Sigmoid colon (tissue), 6 donors: ENCODE measurements at regions not wholly inside any gene's neighbourhood (a gene's known extent, or its start where the extent isn't known, plus 50 kb on each side); places are given as distances from the start of the nearest gene placed in this dataset.
"Not testable (repeated sequence)": the region's sequence is repeated elsewhere in the genome, so short reads cannot be mapped to it uniquely, and the experiment has no call there.

Source experiments
- DNase-seq: peaks from one replicate; pipeline ENCODE4 v3.0.0-alpha.2; 2019
- H3K27ac ChIP-seq, 4 donors: fragments of 200-600 bp; sonication (generic); one replicate each; pipeline ENCODE4 v1.5.1; 2016 to 2019; ENCODE audit warnings: mild to moderate bottlenecking in 1 of 4
- H3K27me3 ChIP-seq, 3 donors: fragments of 200-600 bp; sonication (generic); one replicate each; pipeline ENCODE4 v1.5.1; 2019; ENCODE audit warnings: mild to moderate bottlenecking in 1 of 3
- H3K36me3 ChIP-seq, 4 donors: fragments of 200-600 bp; sonication (generic); one replicate each; pipeline ENCODE4 v1.5.1; 2016 to 2019
- H3K4me1 ChIP-seq, 4 donors: fragments of 200-600 bp; sonication (generic); one replicate each; pipeline ENCODE4 v1.5.1; 2017 to 2019
- H3K4me3 ChIP-seq, 4 donors: fragments of 200-600 bp; sonication (generic); one replicate each; pipeline ENCODE4 v1.5.1; 2017 to 2019; ENCODE audit warnings: mild to moderate bottlenecking in 2 of 4, moderate library complexity in 1 of 4
- H3K9me3 ChIP-seq, 4 donors: fragments of 200-600 bp in 3 of 4; sonication (generic) in 3 of 4; one replicate each; pipeline versions ENCODE4 v1.5.1 to v1.6.1; 2013 to 2019
- EP300 ChIP-seq, 4 donors: sonication (generic); formaldehyde crosslinking; IDR thresholded peaks; one replicate each; pipeline ENCODE4 v1.6.1; 2017; ENCODE audit warnings: antibody characterized with exemption in 4 of 4
- POLR2A ChIP-seq, 2 donors: fragments of 450-650 bp; IDR thresholded peaks; one replicate each; pipeline ENCODE4 v1.6.1; 2016; ENCODE audit warnings: antibody characterized with exemption in 2 of 2, mild to moderate bottlenecking in 2 of 2, moderate library complexity in 2 of 2
- POLR2AphosphoS5 ChIP-seq, 4 donors: sonication (generic); formaldehyde crosslinking; IDR thresholded peaks; one replicate each; pipeline ENCODE4 v1.6.1; 2017; ENCODE audit warnings: antibody characterized with exemption in 4 of 4
- WGBS, 2 donors: extraction: QIAGEN DNeasy Blood & Tissue Kit; methylation state at CpG; one replicate each; pipeline ENCODE4 v1.1.7; 2013; 5-methylcytosine and 5-hydroxymethylcytosine counted together
- intact Hi-C: fragments of 100-400 bp; cut with DNase I; formaldehyde crosslinking; loops from one replicate; pipeline ENCODE4 v1.15.1; 2023
- TF ChIP-seq, protein P1 (sequence below), 4 experiments: fragments of 450-650 bp in 3 of 4; fragments of 200-600 bp in 1 of 4; IDR thresholded peaks; one replicate each; pipeline ENCODE4 v1.5.1; 2016 to 2019; ENCODE audit warnings: antibody characterized with exemption in 4 of 4, mild to moderate bottlenecking in 3 of 4, moderate library complexity in 2 of 4
- donor health status: healthy with polysubstance abuse.
- donor health status: healthy.

GRCh38 chr11:24407733-24408132 is 89.1 kb upstream of the LUZP2 start:
- WGBS, 2 donors, result 59 to 79% methylated on average over 3 of the region's 3 CpGs

DNA sequence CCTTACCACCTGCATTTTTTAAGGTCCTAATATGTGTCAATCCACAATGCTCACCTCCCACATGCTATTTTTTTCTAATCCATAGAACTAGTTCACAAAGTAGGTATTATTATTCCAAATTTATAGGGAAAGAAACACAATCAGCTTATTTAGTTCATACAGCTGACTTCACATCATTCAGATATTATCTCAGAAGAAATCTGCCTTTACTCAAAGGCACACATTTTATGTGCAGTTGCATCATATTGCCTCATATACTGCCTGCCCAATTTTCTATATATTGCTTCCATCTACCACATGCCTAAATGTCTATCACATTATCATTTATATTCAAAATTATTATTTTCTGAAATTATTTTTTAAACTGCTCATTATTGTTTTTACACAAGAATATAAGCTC is 88.7 kb upstream of the LUZP2 start:
- no peak for DNase-seq
- no peak overlapping the region for H3K27ac ChIP-seq
- no peak overlapping the region for H3K4me3 ChIP-seq
- TF ChIP-seq EP300 (IDR thresholded peaks at IDR 0.05), result no peak
- TF ChIP-seq POLR2A (IDR thresholded peaks at IDR 0.05), result no peak
- TF ChIP-seq, protein P1, sequence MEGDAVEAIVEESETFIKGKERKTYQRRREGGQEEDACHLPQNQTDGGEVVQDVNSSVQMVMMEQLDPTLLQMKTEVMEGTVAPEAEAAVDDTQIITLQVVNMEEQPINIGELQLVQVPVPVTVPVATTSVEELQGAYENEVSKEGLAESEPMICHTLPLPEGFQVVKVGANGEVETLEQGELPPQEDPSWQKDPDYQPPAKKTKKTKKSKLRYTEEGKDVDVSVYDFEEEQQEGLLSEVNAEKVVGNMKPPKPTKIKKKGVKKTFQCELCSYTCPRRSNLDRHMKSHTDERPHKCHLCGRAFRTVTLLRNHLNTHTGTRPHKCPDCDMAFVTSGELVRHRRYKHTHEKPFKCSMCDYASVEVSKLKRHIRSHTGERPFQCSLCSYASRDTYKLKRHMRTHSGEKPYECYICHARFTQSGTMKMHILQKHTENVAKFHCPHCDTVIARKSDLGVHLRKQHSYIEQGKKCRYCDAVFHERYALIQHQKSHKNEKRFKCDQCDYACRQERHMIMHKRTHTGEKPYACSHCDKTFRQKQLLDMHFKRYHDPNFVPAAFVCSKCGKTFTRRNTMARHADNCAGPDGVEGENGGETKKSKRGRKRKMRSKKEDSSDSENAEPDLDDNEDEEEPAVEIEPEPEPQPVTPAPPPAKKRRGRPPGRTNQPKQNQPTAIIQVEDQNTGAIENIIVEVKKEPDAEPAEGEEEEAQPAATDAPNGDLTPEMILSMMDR (IDR thresholded peaks at IDR 0.05), result no peak
- no peak for TF ChIP-seq POLR2AphosphoS5 (IDR thresholded peaks at IDR 0.05)
- no peaks in the 10 kb centered on the region for H3K9me3 ChIP-seq
- intact Hi-C loops, result no loop called here
- H3K36me3 ChIP-seq, result no peaks in the 10 kb centered on the region
- H3K4me1 ChIP-seq, result no peaks in the 10 kb centered on the region
- H3K27me3 ChIP-seq, result no peaks in the 10 kb centered on the region

More at GRCh38 chr11:24407733-24408132, 89.1 kb upstream of the LUZP2 start:
- Histone ChIP-seq H3K27me3 (no peaks in the 10 kb centered on the region), H3K4me1 (no peaks in the 10 kb centered on the region), H3K27ac (no peak overlapping the region), H3K36me3 (no peaks in the 10 kb centered on the region), H3K9me3 (peaks cover 0 to 1% (median 0%) of the 10 kb centered on the region in 4 donors), H3K4me3 (no peak overlapping the region)
- no peak for TF ChIP-seq EP300 (IDR thresholded peaks at IDR 0.05)
- no peak for TF ChIP-seq POLR2AphosphoS5 (IDR thresholded peaks at IDR 0.05)
- TF ChIP-seq POLR2A (IDR thresholded peaks at IDR 0.05), result no peak
- TF ChIP-seq, protein P1 (IDR thresholded peaks at IDR 0.05), result no peak
- intact Hi-C loops, result no loop called here
- no peak for DNase-seq

- H3K9me3 ChIP-seq, result no peaks in the 10 kb centered on the region
- H3K27ac ChIP-seq, result no peak overlapping the region
- intact Hi-C loops, result no loop called here
- TF ChIP-seq EP300 (IDR thresholded peaks at IDR 0.05) (no peak), POLR2A (IDR thresholded peaks at IDR 0.05) (no peak), POLR2AphosphoS5 (IDR thresholded peaks at IDR 0.05) (no peak)
- TF ChIP-seq, protein P1 (IDR thresholded peaks at IDR 0.05), result no peak
- DNase-seq, result no peak
- H3K27me3 ChIP-seq, result no peaks in the 10 kb centered on the region
- H3K4me3 ChIP-seq, result no peak overlapping the region
- WGBS, 2 donors, result 84 to 88% methylated on average over 3 of the region's 3 CpGs
- no peaks in the 10 kb centered on the region for H3K4me1 ChIP-seq
- no peaks in the 10 kb centered on the region for H3K36me3 ChIP-seq
These were observed 85.1 kb upstream of the LUZP2 start for GRCh38 chr11:24411791-24412190.

DNA sequence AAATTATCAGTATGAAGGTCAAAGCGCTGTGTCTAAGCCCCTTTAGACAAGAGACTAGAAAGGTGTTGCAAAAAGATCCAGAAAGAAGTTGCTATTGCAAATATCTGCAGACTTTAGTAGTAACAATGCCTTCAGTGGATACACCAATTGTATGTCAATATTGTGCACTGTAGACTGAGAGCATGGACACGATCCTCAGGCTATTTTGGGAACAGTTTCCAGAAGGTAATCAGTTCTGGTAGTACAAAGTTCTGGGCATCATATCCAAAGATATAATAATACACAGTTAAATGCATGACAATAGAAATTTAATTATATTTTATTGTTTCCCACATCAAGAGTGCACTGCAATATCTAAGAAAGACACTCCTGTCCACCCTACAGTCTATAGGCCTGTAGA is 84.1 kb upstream of the LUZP2 start:
- H3K27ac ChIP-seq, result no peak overlapping the region
- WGBS, 2 donors, result 72 to 82% methylated on average over 2 of the region's 2 CpGs
- no peak for DNase-seq
- no peaks in the 10 kb centered on the region for H3K36me3 ChIP-seq
- no peak for TF ChIP-seq POLR2AphosphoS5 (IDR thresholded peaks at IDR 0.05)
- TF ChIP-seq, protein P1 (IDR thresholded peaks at IDR 0.05), result no peak
- no peak for TF ChIP-seq POLR2A (IDR thresholded peaks at IDR 0.05)
- TF ChIP-seq EP300 (IDR thresholded peaks at IDR 0.05), result no peak
- intact Hi-C loops, result no loop called here
- H3K27me3 ChIP-seq, result no peaks in the 10 kb centered on the region
- H3K4me3 ChIP-seq, result no peak overlapping the region
- H3K4me1 ChIP-seq, result no peaks in the 10 kb centered on the region
- no peaks in the 10 kb centered on the region for H3K9me3 ChIP-seq

GRCh38 chr11:24413391-24413790 is 83.5 kb upstream of the LUZP2 start:
- H3K4me1 ChIP-seq, result no peaks in the 10 kb centered on the region
- no peak for DNase-seq
- intact Hi-C loops, result no loop called here
- H3K27me3 ChIP-seq, result no peaks in the 10 kb centered on the region
- H3K36me3 ChIP-seq, result no peaks in the 10 kb centered on the region
- TF ChIP-seq POLR2A (IDR thresholded peaks at IDR 0.05) (no peak), POLR2AphosphoS5 (IDR thresholded peaks at IDR 0.05) (no peak), EP300 (IDR thresholded peaks at IDR 0.05) (no peak)
- TF ChIP-seq, protein P1 (IDR thresholded peaks at IDR 0.05), result no peak
- WGBS, 2 donors, result 45 to 62% methylated on average over 1 of the region's 1 CpG
- no peaks in the 10 kb centered on the region for H3K9me3 ChIP-seq
- H3K4me3 ChIP-seq, result no peak overlapping the region
- no peak overlapping the region for H3K27ac ChIP-seq

DNA sequence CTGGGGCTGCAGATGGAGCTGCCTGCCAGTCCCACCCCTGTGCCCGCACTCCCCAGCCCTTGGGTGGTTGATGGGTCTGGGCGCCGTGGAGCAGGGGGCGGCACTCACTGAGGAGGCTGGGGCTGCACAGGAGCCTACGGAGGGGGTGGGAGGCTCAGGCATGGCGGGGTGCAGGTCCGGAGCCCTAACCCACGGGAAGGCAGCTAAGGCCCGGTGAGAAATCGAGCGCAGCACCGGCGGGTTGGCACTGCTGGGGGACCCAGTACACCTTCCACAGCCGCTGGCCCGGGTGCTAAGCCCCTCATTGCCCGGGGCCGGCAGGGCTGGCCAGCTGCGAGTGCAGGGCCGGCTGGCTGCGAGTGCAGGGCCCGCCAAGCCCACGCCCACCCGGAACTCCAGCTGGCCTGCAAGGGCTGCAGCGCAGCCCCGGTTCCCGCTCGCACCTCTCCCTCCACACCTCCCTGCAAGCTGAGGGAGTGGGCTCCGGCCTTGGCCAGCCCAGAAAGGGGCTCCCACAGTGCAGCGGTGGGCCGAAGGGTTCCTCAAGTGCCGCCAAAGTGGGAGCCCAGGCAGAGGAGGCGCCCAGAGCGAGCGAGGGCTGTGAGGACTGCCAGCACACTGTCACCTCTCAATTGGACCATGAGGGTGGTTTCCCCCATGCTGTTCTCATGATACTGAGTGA is 80.8 kb upstream of the LUZP2 start:
- H3K4me3 ChIP-seq, H3K4me1 ChIP-seq, H3K9me3 ChIP-seq, intact Hi-C loops, H3K27ac ChIP-seq, DNase-seq, H3K36me3 ChIP-seq, H3K27me3 ChIP-seq: not testable (repeated sequence)
- 95 to 96% methylated on average over 34 of the region's 34 CpGs for WGBS, 2 donors
